Type B pancreatic cell (in vitro differentiated cells): ENCODE measurements at regions not wholly inside any gene's neighbourhood (a gene's known extent, or its start where the extent isn't known, plus 50 kb on each side); places are given as distances from the start of the nearest gene placed in this dataset.
"Not testable (repeated sequence)": the region's sequence is repeated elsewhere in the genome, so short reads cannot be mapped to it uniquely, and the experiment has no call there.

Experiments used
- DNase-seq: peaks from one replicate; pipeline ENCODE4 v3.0.0; 2021; ENCODE audit warnings: mixed read lengths; ENCODE audit not compliant: unreplicated experiment; ENCODE audit errors: extremely low spot score
- H3K27ac Mint-ChIP-seq: 2 replicates; pipeline ENCODE4 v1.8.0; 2021; ENCODE audit warnings: mild to moderate bottlenecking, mixed read lengths
- H3K27me3 Mint-ChIP-seq: 2 replicates; pipeline ENCODE4 v1.8.0; 2021; ENCODE audit warnings: mixed read lengths
- H3K36me3 Mint-ChIP-seq: 2 replicates; pipeline ENCODE4 v1.8.0; 2021; ENCODE audit warnings: mixed read lengths
- H3K4me1 Mint-ChIP-seq: one replicate; pipeline ENCODE4 v1.8.0; 2021; ENCODE audit warnings: mixed read lengths; ENCODE audit not compliant: unreplicated experiment
- H3K4me3 Mint-ChIP-seq: 2 replicates; pipeline ENCODE4 v1.8.0; 2021; ENCODE audit warnings: mild to moderate bottlenecking, mixed read lengths
- H3K9me3 Mint-ChIP-seq: 2 replicates; pipeline ENCODE4 v1.8.0; 2021; ENCODE audit warnings: mixed read lengths
- CTCF ChIP-seq: fragments of 200-600 bp; sonication (generic); conservative IDR thresholded peaks from 2 replicates; pipeline ENCODE4 v1.5.0; 2021; ENCODE audit warnings: antibody characterized with exemption, mild to moderate bottlenecking

GRCh38 chr3:180762866-180763265, 83.6 kb upstream of the CCDC39 start:
- H3K4me3 Mint-ChIP-seq: no peak overlapping the region
- no peaks in the 10 kb centered on the region for H3K36me3 Mint-ChIP-seq
- no peaks in the 10 kb centered on the region for H3K4me1 Mint-ChIP-seq
- no peak for TF ChIP-seq CTCF
- H3K27me3 Mint-ChIP-seq: no peaks in the 10 kb centered on the region
- H3K27ac Mint-ChIP-seq: no peak overlapping the region
- no peak for DNase-seq
- H3K9me3 Mint-ChIP-seq: no peaks in the 10 kb centered on the region

- TF ChIP-seq CTCF: no peak
- no peak overlapping the region for H3K4me3 Mint-ChIP-seq
- no peaks in the 10 kb centered on the region for H3K9me3 Mint-ChIP-seq
- H3K27me3 Mint-ChIP-seq: no peaks in the 10 kb centered on the region
- no peak for DNase-seq
- no peak overlapping the region for H3K27ac Mint-ChIP-seq
- H3K4me1 Mint-ChIP-seq: no peaks in the 10 kb centered on the region
- no peaks in the 10 kb centered on the region for H3K36me3 Mint-ChIP-seq
Observed at GRCh38 chr3:180764481-180764880, 85.2 kb upstream of the CCDC39 start.

GRCh38 chr3:180770639-180771038, 91.3 kb upstream of the CCDC39 start:
- no peak overlapping the region for H3K27ac Mint-ChIP-seq
- H3K9me3 Mint-ChIP-seq: no peaks in the 10 kb centered on the region
- no peaks in the 10 kb centered on the region for H3K36me3 Mint-ChIP-seq
- no peak overlapping the region for H3K4me3 Mint-ChIP-seq
- no peaks in the 10 kb centered on the region for H3K27me3 Mint-ChIP-seq
- DNase-seq: no peak
- H3K4me1 Mint-ChIP-seq: no peaks in the 10 kb centered on the region
- TF ChIP-seq CTCF: no peak

- H3K4me1 Mint-ChIP-seq: no peaks in the 10 kb centered on the region
- TF ChIP-seq CTCF: no peak
- H3K36me3 Mint-ChIP-seq: no peaks in the 10 kb centered on the region
- no peak overlapping the region for H3K27ac Mint-ChIP-seq
- H3K27me3 Mint-ChIP-seq: no peaks in the 10 kb centered on the region
- H3K9me3 Mint-ChIP-seq: peaks cover 16% of the 10 kb centered on the region
- DNase-seq: no peak
- no peak overlapping the region for H3K4me3 Mint-ChIP-seq
Observed at GRCh38 chr3:180776433-180776832, 97.1 kb upstream of the CCDC39 start.

- no peak overlapping the region for H3K27ac Mint-ChIP-seq
- peak; percentile 16 for TF ChIP-seq CTCF
- no peaks in the 10 kb centered on the region for H3K4me1 Mint-ChIP-seq
- peaks cover 11% of the 10 kb centered on the region for H3K9me3 Mint-ChIP-seq
- no peak for DNase-seq
- no peaks in the 10 kb centered on the region for H3K27me3 Mint-ChIP-seq
- H3K4me3 Mint-ChIP-seq: no peak overlapping the region
- H3K36me3 Mint-ChIP-seq: no peaks in the 10 kb centered on the region
Observed at GRCh38 chr3:180782195-180782984, 103.1 kb upstream of the CCDC39 start.

- H3K27ac Mint-ChIP-seq, H3K27me3 Mint-ChIP-seq, DNase-seq, H3K36me3 Mint-ChIP-seq, H3K4me3 Mint-ChIP-seq, H3K9me3 Mint-ChIP-seq, H3K4me1 Mint-ChIP-seq: not testable (repeated sequence)
Observed at GRCh38 chr3:180786227-180786626, 106.9 kb upstream of the CCDC39 start.
